Panc1 (cell line): ENCODE measurements at regions not wholly inside any gene's neighbourhood (a gene's known extent, or its start where the extent isn't known, plus 50 kb on each side); places are given as distances from the start of the nearest gene placed in this dataset.

Experiments
- CTCF ChIP-seq: fragments of 450-650 bp; IDR thresholded peaks from 2 replicates; pipeline ENCODE4 v1.5.1; 2017; ENCODE audit warnings: mild to moderate bottlenecking
- REST ChIP-seq, 2 experiments: IDR thresholded peaks; 2 replicates each; pipeline ENCODE4 v1.6.1; 2011 to 2012; ENCODE audit warnings: low read depth in 2 of 2, control low read depth in 1 of 2, low read length in 1 of 2, mild to moderate bottlenecking in 1 of 2, moderate library complexity in 1 of 2; ENCODE audit not compliant: insufficient read depth in 1 of 2
- SIN3A ChIP-seq: IDR thresholded peaks from 2 replicates; pipeline ENCODE4 v1.6.1; 2012; ENCODE audit warnings: low read depth, mild to moderate bottlenecking, low read length, moderate library complexity, borderline replicate concordance; ENCODE audit not compliant: insufficient read depth
- TCF7L2 ChIP-seq: IDR thresholded peaks from 2 replicates; pipeline ENCODE4 v1.6.1; 2011; ENCODE audit warnings: mild to moderate bottlenecking, low read depth, low read length, inconsistent platforms

- TF ChIP-seq CTCF: no peak
- no peak for TF ChIP-seq REST (IDR thresholded peaks at IDR 0.05; ENCODE audit: insufficient read depth in 1 of 2, low read depth in 2 of 2, low read length in 1 of 2)
- TF ChIP-seq TCF7L2: no peak
- TF ChIP-seq SIN3A: no peak
Observed at GRCh38 chr3:193797566-193797965, 204.6 kb downstream of the OPA1 start.
